ENCODE measurements at regions not wholly inside any gene's neighbourhood (a gene's known extent, or its start where the extent isn't known, plus 50 kb on each side); places are given as distances from the start of the nearest gene placed in this dataset.

GRCh38 chr1:68378296-68379084 is 71.3 kb downstream of the RPE65 start:
- peak; percentile 28 for DNase-seq

- DNase-seq = no peak
Measured at GRCh38 chr1:68377098-68377497, 72.7 kb downstream of the RPE65 start.

DNA sequence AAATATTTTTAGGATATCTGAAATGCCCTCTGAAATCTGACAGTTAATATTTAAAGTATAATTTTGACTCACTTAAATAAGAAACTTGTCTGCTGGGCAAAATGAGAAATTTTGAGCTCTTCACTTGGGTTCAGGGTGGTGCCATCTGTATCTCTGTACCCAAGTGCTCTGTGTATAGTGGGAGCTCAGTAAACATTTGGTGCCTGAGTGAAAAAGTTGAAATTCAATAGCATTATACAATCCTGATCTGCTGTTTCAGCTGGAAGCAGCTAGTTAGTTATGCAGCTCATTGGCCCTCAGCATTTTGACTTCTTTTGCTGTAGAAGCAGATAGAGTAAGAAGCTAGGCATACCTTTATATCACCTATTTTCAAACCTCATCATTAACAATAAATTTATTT is 73.3 kb downstream of the RPE65 start:
- no peak for DNase-seq

DNA sequence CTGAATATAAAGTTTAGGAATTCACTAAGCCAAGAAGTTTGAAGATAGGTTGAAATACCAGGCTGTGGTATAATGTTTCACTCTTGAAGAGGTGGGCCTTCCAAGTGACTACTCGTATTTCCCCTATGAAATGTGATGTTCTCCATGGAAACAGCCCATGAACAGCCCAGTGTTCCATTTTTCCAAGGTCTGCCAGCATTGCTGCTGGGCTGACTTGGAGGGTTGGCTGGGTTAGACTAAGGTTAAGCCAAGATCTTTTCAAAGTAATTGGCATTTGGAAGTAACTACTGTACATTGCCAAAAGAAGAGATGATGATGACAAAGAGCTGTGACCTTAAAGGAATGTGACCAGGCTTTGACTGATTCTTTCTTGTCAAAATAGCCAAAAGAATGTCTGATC is 73.8 kb downstream of the RPE65 start:
- no peak for DNase-seq

- DNase-seq = no peak
Measured at GRCh38 chr1:68373173-68373572, 76.6 kb downstream of the RPE65 start.

- DNase-seq = no peak
Measured at GRCh38 chr1:68372487-68372886, 77.3 kb downstream of the RPE65 start.

GRCh38 chr1:68370101-68370915 is 79.4 kb downstream of the RPE65 start:
- DNase-seq = no peak

DNA sequence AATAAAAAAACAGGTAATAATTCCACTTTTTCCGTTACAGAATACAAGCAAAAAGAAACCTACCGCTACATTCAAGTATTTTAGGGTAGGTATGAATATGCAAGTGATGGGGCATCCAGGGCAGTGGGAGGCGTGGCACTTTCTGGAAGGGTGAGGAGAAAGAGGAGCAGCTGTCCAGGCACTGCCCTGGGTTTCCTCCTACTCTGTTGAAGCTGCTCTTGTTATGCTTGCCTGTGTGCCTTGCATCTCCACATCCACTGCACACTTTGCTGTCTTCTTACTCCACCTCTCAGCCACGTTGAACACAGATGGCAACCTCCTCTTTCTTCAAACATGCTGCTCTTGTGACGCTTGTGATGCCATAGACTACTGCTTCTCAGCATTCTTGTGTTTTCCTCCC is 83.2 kb downstream of the RPE65 start:
- no peak for DNase-seq

- no peak for DNase-seq
Measured at GRCh38 chr1:68365709-68366382, 83.9 kb downstream of the RPE65 start.

- no peak for DNase-seq
Measured at GRCh38 chr1:68363339-68363738, 86.4 kb downstream of the RPE65 start.

GRCh38 chr1:68361346-68361910 is 88.3 kb downstream of the RPE65 start:
- DNase-seq = peak; percentile 60

- DNase-seq = no peak
Measured at GRCh38 chr1:68359045-68359444, 90.7 kb downstream of the RPE65 start.

GRCh38 chr1:68358439-68358838 is 91.3 kb downstream of the RPE65 start:
- no peak for DNase-seq

GRCh38 chr1:68355614-68356013 is 94.1 kb downstream of the RPE65 start:
- no peak for DNase-seq

DNA sequence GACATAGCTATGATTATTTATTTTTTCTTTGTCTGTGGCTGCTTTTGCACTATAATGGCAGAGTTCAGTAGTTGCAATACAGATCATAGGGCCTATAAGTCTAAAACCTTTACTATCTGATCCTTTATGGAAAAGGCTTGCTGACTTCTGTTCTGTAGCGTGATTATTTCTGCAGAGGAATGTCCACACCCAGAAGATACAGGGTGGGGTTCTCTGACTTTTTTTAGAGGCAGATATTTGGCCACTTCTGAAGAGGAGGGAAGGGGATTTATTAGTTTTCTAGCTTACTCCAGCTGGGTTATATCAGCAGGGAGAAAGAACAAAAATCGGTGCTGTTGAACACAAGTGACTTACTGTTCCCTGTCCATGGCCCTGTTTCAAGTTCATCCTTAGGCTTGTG is 97.6 kb downstream of the RPE65 start:
- DNase-seq = no peak

DNA sequence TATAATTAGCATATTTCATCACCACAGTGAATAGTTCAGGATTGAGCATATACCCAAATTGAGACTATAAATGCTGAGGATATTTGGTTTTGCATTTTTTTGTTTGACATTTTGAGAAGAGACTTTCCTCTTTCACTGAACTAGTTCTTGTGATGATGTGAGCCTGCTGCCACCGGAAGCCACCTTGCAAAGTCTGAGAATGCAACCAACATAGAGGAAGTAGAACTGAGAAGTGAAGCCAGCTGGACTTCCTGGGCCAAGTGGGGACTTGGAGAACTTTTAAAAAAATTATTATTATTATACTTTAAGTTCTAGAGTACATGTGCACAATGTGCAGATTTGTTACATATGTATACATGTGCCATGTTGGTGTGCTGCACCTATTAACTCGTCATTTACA is 102.3 kb downstream of the RPE65 start:
- peak; percentile 84 for DNase-seq

DNA sequence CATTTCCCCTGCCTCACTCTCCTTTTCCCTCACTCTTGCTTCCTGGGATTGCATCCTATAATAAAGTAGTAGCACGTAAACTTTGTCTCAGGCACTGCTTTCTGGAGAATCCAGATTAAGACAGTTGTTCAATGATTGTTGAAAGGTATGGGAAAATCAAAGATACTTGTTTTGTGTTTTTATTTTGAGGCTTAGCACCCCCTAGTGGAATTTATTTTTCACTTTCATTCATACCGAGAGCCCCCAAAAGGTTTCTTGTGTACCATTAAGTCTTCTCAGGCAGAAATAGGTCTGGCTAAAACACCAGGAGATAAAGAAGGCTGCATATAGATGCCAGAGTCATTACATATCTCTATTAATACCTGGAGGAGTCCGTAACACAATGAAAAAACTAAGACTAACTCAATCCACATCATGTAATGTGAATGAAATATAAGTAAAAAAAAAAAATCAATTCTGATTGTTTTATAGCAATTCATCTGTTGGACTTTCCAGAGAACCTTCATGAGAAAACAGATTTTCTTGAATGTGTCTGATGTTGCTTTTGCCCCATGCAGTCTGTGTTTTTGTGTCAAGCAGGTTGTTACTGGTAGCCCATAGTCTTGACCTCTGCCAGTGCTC is 103.5 kb downstream of the RPE65 start:
- no peak for DNase-seq

GRCh38 chr1:68344208-68344607 is 105.5 kb downstream of the RPE65 start:
- DNase-seq = no peak

DNA sequence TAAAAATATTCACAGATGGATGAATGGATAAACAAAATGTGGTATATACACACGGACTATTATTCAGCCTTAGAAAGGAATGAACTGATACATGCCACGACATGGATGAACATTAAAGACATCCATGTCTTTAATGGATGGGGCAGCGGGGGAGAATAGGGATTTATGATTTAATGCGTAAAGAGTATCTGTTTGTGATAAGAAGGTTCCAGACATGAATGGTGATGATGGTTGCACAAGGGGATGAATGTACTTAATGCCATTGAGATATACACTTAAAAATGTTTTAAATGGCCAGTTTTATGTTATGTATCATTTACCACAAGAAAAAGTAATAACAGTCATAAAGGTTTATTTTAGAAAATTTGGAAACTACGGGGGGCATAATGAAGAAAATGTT is 108.6 kb upstream of the WLS start:
- DNase-seq = no peak

GRCh38 chr1:68339505-68339904 is 107.2 kb upstream of the WLS start:
- DNase-seq = peak; percentile 72

DNA sequence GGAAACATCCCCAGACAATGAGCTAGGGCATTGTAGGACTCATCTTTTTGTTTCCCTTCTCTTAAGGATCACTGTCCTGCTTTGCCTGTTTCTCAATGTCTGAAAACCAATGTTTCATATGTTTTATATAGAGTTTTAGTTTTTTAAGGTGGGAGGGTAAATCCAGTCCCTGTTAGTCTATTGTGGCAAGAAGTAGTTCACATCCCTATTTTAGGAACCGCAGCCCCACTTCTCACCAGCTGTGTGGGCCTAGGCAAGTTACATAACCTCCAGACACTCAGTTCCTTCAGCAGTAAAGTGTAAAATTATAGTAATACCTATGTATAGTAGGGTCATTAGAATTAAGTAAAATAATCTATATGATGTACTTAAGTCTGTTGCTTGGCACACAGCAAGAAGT is 105.8 kb upstream of the WLS start:
- peak; percentile 59 for DNase-seq

GRCh38 chr1:68332041-68332440 is 99.7 kb upstream of the WLS start:
- no peak for DNase-seq

Measured in suppressor macrophage treated with lipopolysaccharide for 4 hours (primary cell).